ENCODE measurements at regions not wholly inside any gene's neighbourhood (a gene's known extent, or its start where the extent isn't known, plus 50 kb on each side); places are given as distances from the start of the nearest gene placed in this dataset.

GRCh38 chr20:7818477-7818876, 121.8 kb downstream of the HAO1 start:
- DNase-seq: no peak

GRCh38 chr20:7820897-7821296, 119.4 kb downstream of the HAO1 start:
- DNase-seq: no peak

- no peak for DNase-seq
Observed at GRCh38 chr20:7822772-7823171, 117.5 kb downstream of the HAO1 start.

GRCh38 chr20:7828437-7828836, 111.8 kb downstream of the HAO1 start:
- no peak for DNase-seq

GRCh38 chr20:7829031-7829430, 111.2 kb downstream of the HAO1 start:
- DNase-seq: no peak

- no peak for DNase-seq
Observed at GRCh38 chr20:7829776-7830175, 110.5 kb downstream of the HAO1 start.
